Smooth muscle cell (in vitro differentiated cells): ENCODE measurements at regions not wholly inside any gene's neighbourhood (a gene's known extent, or its start where the extent isn't known, plus 50 kb on each side); places are given as distances from the start of the nearest gene placed in this dataset.

Source experiments
- DNase-seq: peaks from one replicate; lab custom pipeline; 2025; ENCODE audit not compliant: unreplicated experiment; lab: John Stamatoyannopoulos, UW
- H2AFZ ChIP-seq: fragments of 200-600 bp; sonication (generic); 2 replicates; pipeline ENCODE4 v1.6.0; 2016; ENCODE audit warnings: antibody characterized with exemption, low read depth, mild to moderate bottlenecking
- H3F3A ChIP-seq: fragments of 200-600 bp; sonication (generic); 2 replicates; pipeline ENCODE4 v1.6.0; 2017; ENCODE audit warnings: antibody characterized with exemption, low read depth
- H3K27ac ChIP-seq: fragments of 200-600 bp; sonication (generic); 2 replicates; pipeline ENCODE4 v1.5.1; 2016; ENCODE audit warnings: low read depth, mild to moderate bottlenecking
- H3K27me3 ChIP-seq: fragments of 200-600 bp; sonication (generic); 2 replicates; pipeline ENCODE4 v1.6.1; 2016; ENCODE audit warnings: low read depth, mild to moderate bottlenecking
- H3K36me3 ChIP-seq: fragments of 200-600 bp; sonication (generic); 2 replicates; pipeline ENCODE4 v1.5.1; 2016; ENCODE audit warnings: low read depth
- H3K4me1 ChIP-seq: fragments of 200-600 bp; sonication (generic); 2 replicates; pipeline ENCODE4 v1.5.1; 2016; ENCODE audit warnings: low read depth
- H3K4me2 ChIP-seq: fragments of 200-600 bp; sonication (generic); 2 replicates; pipeline ENCODE4 v1.6.0; 2016; ENCODE audit warnings: mild to moderate bottlenecking
- H3K4me3 ChIP-seq: fragments of 200-600 bp; sonication (generic); 2 replicates; pipeline ENCODE4 v1.5.1; 2016; ENCODE audit warnings: mild to moderate bottlenecking
- H3K79me2 ChIP-seq: fragments of 200-600 bp; sonication (generic); 2 replicates; pipeline ENCODE4 v1.6.0; 2016; ENCODE audit warnings: low read depth, mild to moderate bottlenecking
- H3K9ac ChIP-seq: fragments of 200-600 bp; sonication (generic); 2 replicates; pipeline ENCODE4 v1.6.0; 2016; ENCODE audit warnings: low read depth
- H3K9me3 ChIP-seq: fragments of 200-600 bp; sonication (generic); replicated peaks from 2 replicates; pipeline ENCODE4 v1.5.1; 2016; ENCODE audit warnings: low read depth
- H4K20me1 ChIP-seq: fragments of 200-600 bp; sonication (generic); 2 replicates; pipeline ENCODE4 v1.6.0; 2016; ENCODE audit warnings: low read depth
- CTCF ChIP-seq: fragments of 200-600 bp; sonication (generic); IDR thresholded peaks from 2 replicates; pipeline ENCODE4 v1.5.1; 2017; ENCODE audit warnings: borderline replicate concordance, mild to moderate bottlenecking, antibody characterized with exemption; ENCODE audit not compliant: insufficient read depth, poor library complexity, severe bottlenecking
- WGBS: methylation state at CpG from one replicate; pipeline ENCODE4 v1.1.7; 2016; ENCODE audit warnings: low lambda C conversion rate; 5-methylcytosine and 5-hydroxymethylcytosine counted together

DNA sequence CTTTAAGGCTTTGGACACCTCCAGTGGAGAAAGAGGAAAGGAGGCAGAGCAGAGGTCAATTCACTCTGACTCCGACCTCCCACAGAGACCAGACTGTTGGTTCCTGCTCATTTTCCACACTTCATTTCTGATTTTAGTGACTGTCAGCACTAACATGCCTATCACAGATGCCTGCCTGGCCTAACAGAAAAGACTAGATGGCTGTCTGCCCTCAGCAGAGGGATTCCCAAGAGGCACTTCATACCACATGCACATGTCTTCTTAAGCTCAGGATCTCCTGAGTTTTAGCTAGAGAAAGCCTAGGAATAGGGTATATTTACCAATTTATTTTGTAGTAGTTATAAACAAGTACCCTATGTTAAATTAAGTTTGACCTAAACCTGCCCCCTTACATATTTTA lies 336.0 kb downstream of the ENC1 start:
- no peaks in the 10 kb centered on the region for H4K20me1 ChIP-seq
- H3K4me1 ChIP-seq: no peaks in the 10 kb centered on the region
- no peaks in the 10 kb centered on the region for H3K9me3 ChIP-seq
- no peaks in the 10 kb centered on the region for H3K27me3 ChIP-seq
- no peak for TF ChIP-seq CTCF
- no peak overlapping the region for H2AFZ ChIP-seq
- H3K4me2 ChIP-seq: no peak overlapping the region
- H3K36me3 ChIP-seq: no peaks in the 10 kb centered on the region
- no peaks in the 10 kb centered on the region for H3F3A ChIP-seq
- WGBS: 100% methylated on average over 1 of the region's 1 CpG
- H3K79me2 ChIP-seq: no peaks in the 10 kb centered on the region
- H3K9ac ChIP-seq: no peak overlapping the region
- H3K4me3 ChIP-seq: no peak overlapping the region
- no peak for DNase-seq
- H3K27ac ChIP-seq: no peak overlapping the region

- H3K4me1 ChIP-seq: no peaks in the 10 kb centered on the region
- no peaks in the 10 kb centered on the region for H3K79me2 ChIP-seq
- H3K9ac ChIP-seq: no peak overlapping the region
- no peak for DNase-seq
- H4K20me1 ChIP-seq: no peaks in the 10 kb centered on the region
- H3K36me3 ChIP-seq: no peaks in the 10 kb centered on the region
- no peak overlapping the region for H3K4me2 ChIP-seq
- H3K27ac ChIP-seq: no peak overlapping the region
- H3K9me3 ChIP-seq: no peaks in the 10 kb centered on the region
- no peak for TF ChIP-seq CTCF
- H3F3A ChIP-seq: no peaks in the 10 kb centered on the region
- no peaks in the 10 kb centered on the region for H3K27me3 ChIP-seq
- H2AFZ ChIP-seq: no peak overlapping the region
- no peak overlapping the region for H3K4me3 ChIP-seq
- WGBS: 96% methylated on average over 3 of the region's 3 CpGs
These were observed 336.9 kb downstream of the ENC1 start for GRCh38 chr5:74303578-74303977.

DNA sequence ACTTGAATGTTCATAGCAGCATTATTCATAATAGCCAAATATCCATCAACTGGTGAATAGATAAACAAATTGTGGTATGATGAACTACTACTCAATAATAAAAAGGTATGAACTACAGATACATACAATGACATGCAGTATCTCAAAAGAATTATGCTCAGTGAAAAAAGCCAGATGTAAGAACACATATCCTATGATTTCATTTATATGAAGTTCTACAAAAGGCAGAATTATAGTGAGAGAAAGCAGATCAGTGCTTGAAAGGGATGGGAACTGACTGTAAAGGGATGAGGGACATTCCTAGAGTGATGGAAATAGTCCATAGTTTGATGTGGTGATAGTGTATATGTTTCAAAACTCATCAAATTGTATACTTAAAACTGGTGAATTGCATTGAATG lies 339.0 kb downstream of the ENC1 start:
- Histone ChIP-seq H3K4me2 (no peak overlapping the region), H2AFZ (no peak overlapping the region), H3F3A (no peaks in the 10 kb centered on the region), H3K9me3 (no peaks in the 10 kb centered on the region), H3K27me3 (no peaks in the 10 kb centered on the region), H3K9ac (no peak overlapping the region), H4K20me1 (no peaks in the 10 kb centered on the region), H3K27ac (no peak overlapping the region), H3K79me2 (no peaks in the 10 kb centered on the region), H3K4me1 (no peaks in the 10 kb centered on the region), H3K36me3 (no peaks in the 10 kb centered on the region), H3K4me3 (no peak overlapping the region)
- no peak for TF ChIP-seq CTCF
- no peak for DNase-seq

- H3F3A ChIP-seq: no peaks in the 10 kb centered on the region
- WGBS: 96% methylated on average over 6 of the region's 6 CpGs
- H2AFZ ChIP-seq: no peak overlapping the region
- H3K36me3 ChIP-seq: no peaks in the 10 kb centered on the region
- no peak overlapping the region for H3K27ac ChIP-seq
- no peak overlapping the region for H3K4me3 ChIP-seq
- DNase-seq: no peak
- no peaks in the 10 kb centered on the region for H3K9me3 ChIP-seq
- H3K27me3 ChIP-seq: no peaks in the 10 kb centered on the region
- H3K4me1 ChIP-seq: no peaks in the 10 kb centered on the region
- no peak for TF ChIP-seq CTCF
- no peaks in the 10 kb centered on the region for H4K20me1 ChIP-seq
- H3K79me2 ChIP-seq: no peaks in the 10 kb centered on the region
- no peak overlapping the region for H3K4me2 ChIP-seq
- no peak overlapping the region for H3K9ac ChIP-seq
These were observed 339.6 kb downstream of the ENC1 start for GRCh38 chr5:74300808-74301389.
